CD4-positive, alpha-beta T cell treated with Interferon gamma for 1 hour (primary cell): ENCODE measurements at regions not wholly inside any gene's neighbourhood (a gene's known extent, or its start where the extent isn't known, plus 50 kb on each side); places are given as distances from the start of the nearest gene placed in this dataset.

Experiments
- DNase-seq: peaks from one replicate; pipeline ENCODE4 v3.0.0-alpha.2; 2020

- DNase-seq = no peak
These were observed 661.8 kb downstream of the MATN1 start for GRCh38 chr1:30061292-30062220.

- DNase-seq = no peak
These were observed 662.6 kb downstream of the MATN1 start for GRCh38 chr1:30060738-30061137.

GRCh38 chr1:30058970-30059369, 664.4 kb downstream of the MATN1 start:
- DNase-seq = no peak

- DNase-seq = no peak
These were observed 669.3 kb downstream of the MATN1 start for GRCh38 chr1:30054126-30054525.

- DNase-seq = no peak
These were observed 671.2 kb downstream of the MATN1 start for GRCh38 chr1:30052178-30052577.

GRCh38 chr1:30051777-30052176, 671.6 kb downstream of the MATN1 start:
- no peak for DNase-seq

GRCh38 chr1:30049748-30050296, 673.6 kb downstream of the MATN1 start:
- no peak for DNase-seq

GRCh38 chr1:30048905-30049304, 674.5 kb downstream of the MATN1 start:
- DNase-seq = no peak

GRCh38 chr1:30047576-30047975, 675.8 kb downstream of the MATN1 start:
- no peak for DNase-seq

GRCh38 chr1:30046751-30047150, 676.6 kb downstream of the MATN1 start:
- DNase-seq = no peak

- no peak for DNase-seq
These were observed 677.9 kb downstream of the MATN1 start for GRCh38 chr1:30045304-30046090.

- no peak for DNase-seq
These were observed 678.7 kb downstream of the MATN1 start for GRCh38 chr1:30044656-30045144.

GRCh38 chr1:30043731-30044408, 679.5 kb downstream of the MATN1 start:
- no peak for DNase-seq

GRCh38 chr1:30043256-30043655, 680.1 kb downstream of the MATN1 start:
- DNase-seq = no peak

- no peak for DNase-seq
These were observed 680.8 kb downstream of the MATN1 start for GRCh38 chr1:30042438-30043147.

- DNase-seq = no peak
These were observed 681.5 kb downstream of the MATN1 start for GRCh38 chr1:30041741-30042437.

- no peak for DNase-seq
These were observed 683.0 kb downstream of the MATN1 start for GRCh38 chr1:30040081-30041019.

GRCh38 chr1:30039354-30040080, 683.9 kb downstream of the MATN1 start:
- no peak for DNase-seq
